Activated B cell treated with CpG ODN at 0.5 μM for 24 hours (primary cell): ENCODE measurements at regions not wholly inside any gene's neighbourhood (a gene's known extent, or its start where the extent isn't known, plus 50 kb on each side); places are given as distances from the start of the nearest gene placed in this dataset.

Experiments
- ATAC-seq: fragments of 200-7000 bp; cut with Tn5 transposase; one replicate; pipeline ENCODE4 v1.10.0; 2021; ENCODE audit warnings: low read depth, mild to moderate bottlenecking, moderate library complexity
- CTCF ChIA-PET: fragments of 350-600 bp; sonication (Branson Sonifier 250); formaldehyde crosslinking; loops from one replicate; lab custom pipeline; 2021; ENCODE audit warnings: antibody characterized with exemption; lab: Charles Lee
- POLR2A ChIA-PET: fragments of 350-600 bp; sonication (Branson Sonifier 250); formaldehyde crosslinking; loops from one replicate; lab custom pipeline; 2021; ENCODE audit warnings: antibody characterized with exemption; lab: Charles Lee
- DNase-seq: peaks from one replicate; pipeline ENCODE4 v3.0.0; 2022
- H3K27ac Mint-ChIP-seq: one replicate; pipeline ENCODE4 v1.8.0; 2020; ENCODE audit warnings: mixed read lengths
- H3K27me3 Mint-ChIP-seq: one replicate; pipeline ENCODE4 v1.8.0; 2021; ENCODE audit warnings: mixed read lengths
- H3K36me3 Mint-ChIP-seq: one replicate; pipeline ENCODE4 v1.8.0; 2021; ENCODE audit warnings: low read depth, mixed read lengths
- H3K4me1 Mint-ChIP-seq: one replicate; pipeline ENCODE4 v1.8.0; 2021; ENCODE audit warnings: mixed read lengths
- H3K4me3 Mint-ChIP-seq: one replicate; pipeline ENCODE4 v1.8.0; 2020; ENCODE audit warnings: mild to moderate bottlenecking, mixed read lengths
- H3K9me3 Mint-ChIP-seq: one replicate; pipeline ENCODE4 v1.8.0; 2020; ENCODE audit warnings: mixed read lengths
- intact Hi-C: fragments of 100-400 bp; cut with micrococcal nuclease; formaldehyde crosslinking; loops from one replicate; pipeline ENCODE4 v1.15.1; 2024
- TF ChIP-seq, protein P1 (sequence below): fragments of 200-600 bp; IDR thresholded peaks from one replicate; pipeline ENCODE4 v1.8.0; 2022; ENCODE audit warnings: antibody characterized with exemption, mild to moderate bottlenecking

- intact Hi-C loops: no loop called here
- Mint-ChIP-seq H3K4me3 (no peak overlapping the region), H3K27me3 (no peaks in the 10 kb centered on the region), H3K4me1 (no peaks in the 10 kb centered on the region), H3K9me3 (no peaks in the 10 kb centered on the region), H3K27ac (no peak overlapping the region), H3K36me3 (no peaks in the 10 kb centered on the region)
- DNase-seq (no peak), ATAC-seq (no peak)
- POLR2A ChIA-PET: no interaction called here
- CTCF ChIA-PET: no interaction called here
- TF ChIP-seq, protein P1, sequence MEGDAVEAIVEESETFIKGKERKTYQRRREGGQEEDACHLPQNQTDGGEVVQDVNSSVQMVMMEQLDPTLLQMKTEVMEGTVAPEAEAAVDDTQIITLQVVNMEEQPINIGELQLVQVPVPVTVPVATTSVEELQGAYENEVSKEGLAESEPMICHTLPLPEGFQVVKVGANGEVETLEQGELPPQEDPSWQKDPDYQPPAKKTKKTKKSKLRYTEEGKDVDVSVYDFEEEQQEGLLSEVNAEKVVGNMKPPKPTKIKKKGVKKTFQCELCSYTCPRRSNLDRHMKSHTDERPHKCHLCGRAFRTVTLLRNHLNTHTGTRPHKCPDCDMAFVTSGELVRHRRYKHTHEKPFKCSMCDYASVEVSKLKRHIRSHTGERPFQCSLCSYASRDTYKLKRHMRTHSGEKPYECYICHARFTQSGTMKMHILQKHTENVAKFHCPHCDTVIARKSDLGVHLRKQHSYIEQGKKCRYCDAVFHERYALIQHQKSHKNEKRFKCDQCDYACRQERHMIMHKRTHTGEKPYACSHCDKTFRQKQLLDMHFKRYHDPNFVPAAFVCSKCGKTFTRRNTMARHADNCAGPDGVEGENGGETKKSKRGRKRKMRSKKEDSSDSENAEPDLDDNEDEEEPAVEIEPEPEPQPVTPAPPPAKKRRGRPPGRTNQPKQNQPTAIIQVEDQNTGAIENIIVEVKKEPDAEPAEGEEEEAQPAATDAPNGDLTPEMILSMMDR: no peak
These were observed 612.7 kb downstream of the TBL1XR1 start for GRCh38 chr3:176584413-176585176.

GRCh38 chr3:176583956-176584355 is 613.3 kb downstream of the TBL1XR1 start:
- Mint-ChIP-seq H3K4me1 (no peaks in the 10 kb centered on the region), H3K9me3 (no peaks in the 10 kb centered on the region), H3K27ac (no peak overlapping the region), H3K27me3 (no peaks in the 10 kb centered on the region), H3K4me3 (no peak overlapping the region), H3K36me3 (no peaks in the 10 kb centered on the region)
- TF ChIP-seq, protein P1: no peak
- DNase-seq (no peak), ATAC-seq (no peak)
- ChIA-PET CTCF (no interaction called here), POLR2A (no interaction called here)
- intact Hi-C loops: no loop called here

GRCh38 chr3:176581589-176581988 is 615.7 kb downstream of the TBL1XR1 start:
- intact Hi-C loops: no loop called here
- CTCF ChIA-PET: no interaction called here
- DNase-seq: no peak
- Mint-ChIP-seq H3K9me3 (no peaks in the 10 kb centered on the region), H3K27ac (no peak overlapping the region), H3K27me3 (no peaks in the 10 kb centered on the region), H3K36me3 (no peaks in the 10 kb centered on the region), H3K4me1 (no peaks in the 10 kb centered on the region), H3K4me3 (no peak overlapping the region)
- no peak for ATAC-seq
- POLR2A ChIA-PET: no interaction called here
- TF ChIP-seq, protein P1: no peak

DNA sequence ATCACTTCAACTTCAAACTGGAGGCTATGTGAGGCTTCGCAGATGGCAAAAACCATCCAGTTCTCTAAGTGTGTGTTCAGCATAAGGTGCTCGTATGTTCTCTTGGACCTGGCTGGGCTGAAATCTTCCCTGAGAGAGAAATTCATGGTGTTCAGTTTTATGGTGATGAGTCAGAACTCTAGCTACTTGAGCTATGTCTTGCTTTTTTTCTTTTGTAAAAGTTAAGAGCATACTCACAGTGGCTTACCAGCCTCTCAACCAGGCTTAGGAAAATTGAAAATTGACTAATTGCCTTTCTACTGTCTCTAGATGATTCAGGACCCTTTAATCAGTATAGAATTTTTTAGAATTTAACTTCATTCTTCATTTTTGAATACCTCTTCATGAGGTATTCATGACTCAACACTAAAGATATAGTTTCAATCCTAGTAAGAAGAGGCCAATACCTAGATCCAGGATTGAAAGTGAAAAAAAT is 617.5 kb downstream of the TBL1XR1 start:
- intact Hi-C loops: no loop called here
- no peaks in the 10 kb centered on the region for H3K27me3 Mint-ChIP-seq
- no peak overlapping the region for H3K4me3 Mint-ChIP-seq
- no peaks in the 10 kb centered on the region for H3K36me3 Mint-ChIP-seq
- POLR2A ChIA-PET: no interaction called here
- TF ChIP-seq, protein P1: no peak
- no peaks in the 10 kb centered on the region for H3K9me3 Mint-ChIP-seq
- ATAC-seq: no peak
- CTCF ChIA-PET: no interaction called here
- DNase-seq: no peak
- H3K4me1 Mint-ChIP-seq: no peaks in the 10 kb centered on the region
- H3K27ac Mint-ChIP-seq: no peak overlapping the region

- CTCF ChIA-PET: no interaction called here
- Mint-ChIP-seq H3K27ac (no peak overlapping the region), H3K27me3 (no peaks in the 10 kb centered on the region), H3K36me3 (no peaks in the 10 kb centered on the region), H3K4me3 (no peak overlapping the region), H3K4me1 (no peaks in the 10 kb centered on the region), H3K9me3 (no peaks in the 10 kb centered on the region)
- ATAC-seq (no peak), DNase-seq (no peak)
- TF ChIP-seq, protein P1: no peak
- POLR2A ChIA-PET: no interaction called here
- intact Hi-C loops: no loop called here
These were observed 619.0 kb downstream of the TBL1XR1 start for GRCh38 chr3:176578316-176578715.
